Astrocyte of the cerebellum (primary cell): ENCODE measurements at regions not wholly inside any gene's neighbourhood (a gene's known extent, or its start where the extent isn't known, plus 50 kb on each side); places are given as distances from the start of the nearest gene placed in this dataset.

Experiments used
- DNase-seq: peaks from one replicate; pipeline ENCODE4 v3.0.0-alpha.2; 2011; ENCODE audit warnings: low read depth
- H3K4me3 ChIP-seq: 2 replicates; pipeline ENCODE4 v1.5.1; 2011; ENCODE audit warnings: mild to moderate bottlenecking, low read depth, low read length, moderate library complexity
- in situ Hi-C: cut with HindIII; loops from 2 replicates; pipeline ENCODE4 v1.10.0; 2017; ENCODE audit warnings: low sequenced_read_pairs
- TF ChIP-seq, protein P1 (sequence below): IDR thresholded peaks from 2 replicates; pipeline ENCODE4 v1.5.1; 2012; ENCODE audit warnings: low read length, low read depth, moderate library complexity, mild to moderate bottlenecking; ENCODE audit errors: missing control alignments

DNA sequence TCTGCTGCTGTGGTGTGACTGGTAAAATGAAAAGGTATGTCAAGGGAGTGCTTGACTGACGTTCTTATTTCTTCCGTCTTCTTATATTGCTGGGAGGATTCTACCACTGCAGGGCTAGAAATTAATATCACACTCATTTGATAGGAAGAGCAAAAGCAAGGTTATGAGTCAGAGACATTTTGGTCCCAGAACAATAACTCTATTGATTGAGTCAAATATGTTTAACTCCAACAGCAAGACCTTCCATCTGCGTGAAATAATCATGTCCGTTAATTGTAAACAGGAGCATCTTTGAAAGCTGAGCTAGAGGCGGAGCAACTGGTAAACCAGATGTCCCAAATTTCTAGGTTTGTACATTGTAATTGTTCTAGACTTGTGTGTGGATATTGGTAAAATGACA, 1293.6 kb downstream of the AACS start:
- H3K4me3 ChIP-seq, result no peak overlapping the region
- no peak for DNase-seq
- in situ Hi-C loops, result no loop called here
- TF ChIP-seq, protein P1, sequence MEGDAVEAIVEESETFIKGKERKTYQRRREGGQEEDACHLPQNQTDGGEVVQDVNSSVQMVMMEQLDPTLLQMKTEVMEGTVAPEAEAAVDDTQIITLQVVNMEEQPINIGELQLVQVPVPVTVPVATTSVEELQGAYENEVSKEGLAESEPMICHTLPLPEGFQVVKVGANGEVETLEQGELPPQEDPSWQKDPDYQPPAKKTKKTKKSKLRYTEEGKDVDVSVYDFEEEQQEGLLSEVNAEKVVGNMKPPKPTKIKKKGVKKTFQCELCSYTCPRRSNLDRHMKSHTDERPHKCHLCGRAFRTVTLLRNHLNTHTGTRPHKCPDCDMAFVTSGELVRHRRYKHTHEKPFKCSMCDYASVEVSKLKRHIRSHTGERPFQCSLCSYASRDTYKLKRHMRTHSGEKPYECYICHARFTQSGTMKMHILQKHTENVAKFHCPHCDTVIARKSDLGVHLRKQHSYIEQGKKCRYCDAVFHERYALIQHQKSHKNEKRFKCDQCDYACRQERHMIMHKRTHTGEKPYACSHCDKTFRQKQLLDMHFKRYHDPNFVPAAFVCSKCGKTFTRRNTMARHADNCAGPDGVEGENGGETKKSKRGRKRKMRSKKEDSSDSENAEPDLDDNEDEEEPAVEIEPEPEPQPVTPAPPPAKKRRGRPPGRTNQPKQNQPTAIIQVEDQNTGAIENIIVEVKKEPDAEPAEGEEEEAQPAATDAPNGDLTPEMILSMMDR, result no peak

DNA sequence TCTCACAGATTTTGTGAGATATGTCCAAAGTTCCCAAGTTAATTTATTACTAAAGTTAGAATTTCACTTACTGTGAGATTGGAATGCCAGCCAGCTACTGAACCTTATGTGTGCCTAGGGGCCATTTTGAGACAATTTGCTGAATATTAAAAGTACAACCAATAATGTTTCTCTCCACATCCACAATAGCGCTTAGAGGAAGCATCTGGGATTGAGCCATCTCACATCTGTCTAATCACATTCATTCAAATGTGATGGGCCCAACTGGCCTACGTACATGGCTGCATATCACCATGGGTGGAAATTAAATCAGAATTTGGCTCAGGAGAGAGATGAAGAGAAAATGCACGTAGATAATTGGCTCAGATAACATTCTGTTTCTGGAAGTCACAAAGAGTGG, 1294.0 kb downstream of the AACS start:
- in situ Hi-C loops, result no loop called here
- H3K4me3 ChIP-seq, result no peak overlapping the region
- TF ChIP-seq, protein P1, result no peak
- no peak for DNase-seq

DNA sequence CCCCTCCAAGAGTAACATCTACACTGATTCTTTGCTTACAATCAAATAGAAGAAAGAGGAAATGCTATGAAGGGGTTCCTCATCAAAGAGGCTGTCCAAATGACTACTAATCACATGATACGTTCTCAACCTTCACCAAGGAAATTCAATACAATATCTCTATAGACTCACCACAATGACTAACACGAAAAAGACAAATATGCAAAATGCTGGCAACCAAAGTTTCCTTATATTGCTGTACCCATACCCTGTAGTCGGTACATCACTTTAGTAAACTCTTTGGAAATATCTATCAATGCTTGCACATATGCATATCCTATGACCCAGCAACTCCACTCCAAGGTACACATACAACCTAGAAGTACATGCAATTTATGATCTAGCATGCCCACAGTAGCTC, 1296.6 kb downstream of the AACS start:
- no peak overlapping the region for H3K4me3 ChIP-seq
- DNase-seq, result no peak
- in situ Hi-C loops, result no loop called here
- TF ChIP-seq, protein P1, result no peak

DNA sequence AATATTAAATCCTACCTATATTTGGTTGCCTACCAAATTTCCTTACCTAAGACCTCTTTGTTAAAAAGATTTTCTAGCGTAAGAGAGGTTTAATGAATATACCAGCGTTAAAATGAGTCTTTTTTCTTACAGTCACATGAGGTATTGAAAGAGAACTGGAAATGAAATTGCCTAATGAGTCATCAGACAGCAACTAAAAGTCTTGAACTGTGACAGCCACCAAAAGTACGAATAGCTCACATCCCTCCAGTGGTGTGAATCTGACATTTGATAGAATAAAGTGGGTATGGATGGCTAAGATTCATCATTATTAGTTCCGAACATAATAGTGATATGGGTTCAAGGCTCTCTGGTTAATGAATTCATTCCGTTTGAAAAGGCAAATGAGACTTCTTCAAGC, 1297.3 kb downstream of the AACS start:
- H3K4me3 ChIP-seq, result no peak overlapping the region
- TF ChIP-seq, protein P1, result no peak
- in situ Hi-C loops, result no loop called here
- DNase-seq, result no peak

DNA sequence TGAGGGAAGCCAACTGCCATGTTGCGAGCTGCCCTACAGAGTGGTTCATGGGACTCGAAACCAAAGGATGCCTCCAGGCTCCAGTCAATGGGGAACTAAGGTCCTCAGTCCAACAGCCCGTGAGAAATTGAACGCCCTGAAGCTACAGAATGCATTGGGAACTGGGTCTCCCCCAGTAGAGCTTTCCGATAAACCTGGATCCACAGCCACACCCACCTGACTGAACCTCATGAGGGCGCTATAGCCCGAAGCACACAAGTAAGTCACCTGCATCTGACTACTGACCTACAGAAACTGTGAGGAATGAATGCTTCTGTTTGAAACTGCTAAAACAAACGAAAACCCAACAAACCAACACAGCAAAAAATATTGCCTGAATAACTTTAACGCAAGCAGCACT, 1297.7 kb downstream of the AACS start:
- H3K4me3 ChIP-seq, result no peak overlapping the region
- TF ChIP-seq, protein P1, result no peak
- no peak for DNase-seq
- in situ Hi-C loops, result no loop called here

DNA sequence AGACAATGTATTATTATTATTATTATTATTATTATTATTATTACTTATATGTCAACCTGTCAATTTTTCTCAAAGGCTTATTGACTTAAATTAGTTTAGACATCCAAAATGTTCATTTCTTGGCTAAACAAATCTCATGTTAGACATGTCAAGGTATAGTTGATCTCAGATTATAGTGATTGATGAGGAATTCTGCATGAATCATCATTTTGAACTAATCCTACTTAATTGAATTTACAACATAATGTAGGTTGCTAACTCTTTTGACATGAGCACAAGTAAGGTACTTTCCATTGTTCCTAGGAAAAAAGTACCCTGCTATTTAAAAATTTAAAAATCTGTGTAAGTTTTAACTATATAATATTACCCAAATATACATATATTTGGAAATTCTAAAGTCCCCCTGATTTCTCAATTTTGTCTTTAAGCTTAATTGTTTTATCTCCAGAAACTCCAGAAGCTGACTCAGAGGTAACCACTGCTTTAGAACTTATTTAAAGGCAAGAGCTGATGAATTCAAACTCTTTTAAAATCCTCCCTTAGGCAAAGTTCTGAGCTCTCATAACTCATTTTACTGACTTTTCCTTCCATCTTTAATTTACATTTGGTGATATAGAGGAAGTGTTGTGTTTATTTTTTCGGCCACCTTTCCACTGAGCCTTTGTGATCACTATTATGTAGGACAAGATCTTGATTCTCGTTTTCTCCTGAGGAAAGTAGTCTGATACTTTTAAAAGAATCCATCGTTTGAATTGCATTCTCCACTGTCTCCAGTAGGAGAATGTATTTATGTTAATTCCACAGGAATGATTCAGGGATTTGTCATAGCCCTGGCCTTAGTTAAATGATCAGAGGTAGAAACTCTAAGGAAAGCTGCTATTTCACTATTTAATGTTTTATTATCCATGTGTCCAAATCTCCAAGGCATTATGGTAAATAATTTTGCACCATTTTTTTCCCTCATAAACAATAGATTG, 1304.5 kb downstream of the AACS start:
- TF ChIP-seq, protein P1, result peak; percentile 44
- in situ Hi-C loops, result no loop called here
- no peak overlapping the region for H3K4me3 ChIP-seq
- DNase-seq, result peak; percentile 66
